Loucy (cell line): ENCODE measurements at regions not wholly inside any gene's neighbourhood (a gene's known extent, or its start where the extent isn't known, plus 50 kb on each side); places are given as distances from the start of the nearest gene placed in this dataset.

Source experiments
- H2AFZ ChIP-seq: fragments of 200-600 bp; sonication (generic); 2 replicates; pipeline ENCODE4 v1.6.0; 2016; ENCODE audit warnings: antibody characterized with exemption, mild to moderate bottlenecking, low read length, moderate library complexity
- H3F3A ChIP-seq: fragments of 200-600 bp; 2 replicates; pipeline ENCODE4 v1.6.0; 2016; ENCODE audit warnings: antibody characterized with exemption, low read depth, mild to moderate bottlenecking
- H3K27me3 ChIP-seq: fragments of 200-600 bp; sonication (generic); 2 replicates; pipeline ENCODE4 v1.6.1; 2014; ENCODE audit warnings: low read length, mild to moderate bottlenecking; ENCODE audit not compliant: insufficient read depth, poor library complexity, severe bottlenecking
- H3K36me3 ChIP-seq: fragments of 200-600 bp; sonication (generic); 2 replicates; pipeline ENCODE4 v1.6.1; 2016; ENCODE audit warnings: low read length; ENCODE audit not compliant: insufficient read depth
- H3K4me1 ChIP-seq: fragments of 200-600 bp; sonication (generic); 2 replicates; pipeline ENCODE4 v1.5.1; 2014; ENCODE audit warnings: low read length, mild to moderate bottlenecking; ENCODE audit not compliant: insufficient read depth, poor library complexity, severe bottlenecking
- H3K4me2 ChIP-seq: fragments of 200-600 bp; sonication (generic); 2 replicates; pipeline ENCODE4 v1.6.0; 2014; ENCODE audit warnings: antibody characterized with exemption, low read length, low read depth, mild to moderate bottlenecking; ENCODE audit not compliant: poor library complexity, severe bottlenecking
- H3K4me3 ChIP-seq: fragments of 200-600 bp; sonication (generic); 2 replicates; pipeline ENCODE4 v1.5.1; 2014; ENCODE audit warnings: low read length, mild to moderate bottlenecking, mixed read lengths; ENCODE audit not compliant: poor library complexity, severe bottlenecking
- H3K79me2 ChIP-seq: fragments of 200-600 bp; sonication (generic); 2 replicates; pipeline ENCODE4 v1.6.1; 2014; ENCODE audit warnings: low read length; ENCODE audit not compliant: insufficient read depth
- H3K9ac ChIP-seq: fragments of 200-600 bp; sonication (generic); 2 replicates; pipeline ENCODE4 v1.6.0; 2014; ENCODE audit warnings: mild to moderate bottlenecking, low read depth, low read length, moderate library complexity; ENCODE audit not compliant: poor library complexity, severe bottlenecking
- H3K9me2 ChIP-seq: fragments of 200-600 bp; sonication (generic); replicated peaks from 2 replicates; pipeline ENCODE4 v1.6.1; 2016; ENCODE audit warnings: low read depth, low read length, mixed read lengths
- H3K9me3 ChIP-seq: fragments of 200-600 bp; sonication (generic); 2 replicates; pipeline ENCODE4 v1.6.1; 2014; ENCODE audit warnings: mild to moderate bottlenecking, antibody characterized with exemption, low read length, low read depth; ENCODE audit not compliant: insufficient read depth
- H4K20me1 ChIP-seq: fragments of 200-600 bp; sonication (generic); 2 replicates; pipeline ENCODE4 v1.6.0; 2014; ENCODE audit warnings: antibody characterized with exemption, low read length, mild to moderate bottlenecking; ENCODE audit not compliant: insufficient read depth, poor library complexity, severe bottlenecking
- CTCF ChIP-seq: fragments of 200-600 bp; sonication (generic); conservative IDR thresholded peaks from 2 replicates; pipeline ENCODE4 v1.5.1; 2014; ENCODE audit warnings: mild to moderate bottlenecking, antibody characterized with exemption, low read length
- EZH2phosphoT487 ChIP-seq: fragments of 200-600 bp; IDR thresholded peaks from 2 replicates; pipeline ENCODE4 v1.6.1; 2018; ENCODE audit warnings: antibody characterized with exemption, mild to moderate bottlenecking, moderate library complexity, borderline replicate concordance

- Histone ChIP-seq H3K4me2 (no peak overlapping the region), H4K20me1 (no peaks in the 10 kb centered on the region), H3K9me3 (no peaks in the 10 kb centered on the region), H3K4me1 (peaks cover 7% of the 10 kb centered on the region), H3F3A (no peaks in the 10 kb centered on the region), H3K27me3 (no peaks in the 10 kb centered on the region), H3K36me3 (no peaks in the 10 kb centered on the region), H3K9me2 (no peaks in the 10 kb centered on the region), H3K4me3 (no peak overlapping the region), H3K9ac (no peak overlapping the region), H3K79me2 (no peaks in the 10 kb centered on the region), H2AFZ (no peak overlapping the region)
- TF ChIP-seq CTCF = no peak
- no peak for TF ChIP-seq EZH2phosphoT487
Measured at GRCh38 chr6:147081076-147081609, 123.1 kb upstream of the STXBP5 start.

GRCh38 chr6:147087641-147088040 lies 116.6 kb upstream of the STXBP5 start:
- TF ChIP-seq EZH2phosphoT487 = no peak
- no peak for TF ChIP-seq CTCF
- Histone ChIP-seq H3K27me3 (no peaks in the 10 kb centered on the region), H3K4me1 (no peaks in the 10 kb centered on the region), H3K9ac (no peak overlapping the region), H4K20me1 (no peaks in the 10 kb centered on the region), H3K79me2 (no peaks in the 10 kb centered on the region), H3K36me3 (no peaks in the 10 kb centered on the region), H3K4me3 (no peak overlapping the region), H3K9me3 (no peaks in the 10 kb centered on the region), H3F3A (no peaks in the 10 kb centered on the region), H2AFZ (0 out of 2 replicates have a peak overlapping the region, but pooled peaks have one; percentile 1), H3K4me2 (no peak overlapping the region), H3K9me2 (no peaks in the 10 kb centered on the region)

GRCh38 chr6:147088861-147089260 lies 115.4 kb upstream of the STXBP5 start:
- H3K9me2 ChIP-seq = no peaks in the 10 kb centered on the region
- no peaks in the 10 kb centered on the region for H3K9me3 ChIP-seq
- TF ChIP-seq CTCF (no peak), EZH2phosphoT487 (no peak)
- H3K4me2 ChIP-seq = no peak overlapping the region
- H3K79me2 ChIP-seq = no peaks in the 10 kb centered on the region
- H3F3A ChIP-seq = no peaks in the 10 kb centered on the region
- H4K20me1 ChIP-seq = no peaks in the 10 kb centered on the region
- no peaks in the 10 kb centered on the region for H3K36me3 ChIP-seq
- H3K4me1 ChIP-seq = no peaks in the 10 kb centered on the region
- no peak overlapping the region for H2AFZ ChIP-seq
- H3K9ac ChIP-seq = no peak overlapping the region
- no peak overlapping the region for H3K4me3 ChIP-seq
- no peaks in the 10 kb centered on the region for H3K27me3 ChIP-seq
